ENCODE measurements at regions not wholly inside any gene's neighbourhood (a gene's known extent, or its start where the extent isn't known, plus 50 kb on each side); places are given as distances from the start of the nearest gene placed in this dataset.

- no peak for DNase-seq
These were observed 394.0 kb downstream of the ZNF521 start for GRCh38 chr18:24958001-24958400.

- no peak for DNase-seq
These were observed 392.9 kb downstream of the ZNF521 start for GRCh38 chr18:24959051-24959476.

GRCh38 chr18:24964216-24964615 lies 387.8 kb downstream of the ZNF521 start:
- no peak for DNase-seq

DNA sequence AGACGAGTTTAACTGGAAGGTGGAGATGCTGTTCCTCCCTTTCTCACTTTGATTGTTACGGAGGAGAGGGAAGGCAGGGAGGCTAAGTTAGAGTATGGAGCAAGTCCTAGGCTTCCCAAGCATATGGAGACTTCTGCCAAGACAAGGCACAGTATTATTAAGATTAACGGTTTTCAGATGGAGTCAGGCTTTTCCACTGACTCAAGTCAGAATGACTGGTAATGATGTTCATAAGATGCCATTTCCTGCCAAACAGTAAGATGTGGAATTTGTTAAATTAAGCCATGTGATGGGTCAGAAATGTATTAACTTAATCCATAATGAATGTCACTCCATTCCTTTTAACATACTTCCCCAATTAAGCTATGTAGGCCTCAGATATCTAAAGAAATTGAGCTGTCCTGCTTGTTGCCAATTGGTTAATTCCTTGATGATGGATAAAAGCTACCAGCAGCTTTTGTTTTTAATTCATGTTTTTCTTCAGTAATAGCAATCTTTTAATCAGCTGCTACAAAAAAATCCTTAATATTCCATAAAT lies 383.7 kb downstream of the ZNF521 start:
- no peak for DNase-seq

DNA sequence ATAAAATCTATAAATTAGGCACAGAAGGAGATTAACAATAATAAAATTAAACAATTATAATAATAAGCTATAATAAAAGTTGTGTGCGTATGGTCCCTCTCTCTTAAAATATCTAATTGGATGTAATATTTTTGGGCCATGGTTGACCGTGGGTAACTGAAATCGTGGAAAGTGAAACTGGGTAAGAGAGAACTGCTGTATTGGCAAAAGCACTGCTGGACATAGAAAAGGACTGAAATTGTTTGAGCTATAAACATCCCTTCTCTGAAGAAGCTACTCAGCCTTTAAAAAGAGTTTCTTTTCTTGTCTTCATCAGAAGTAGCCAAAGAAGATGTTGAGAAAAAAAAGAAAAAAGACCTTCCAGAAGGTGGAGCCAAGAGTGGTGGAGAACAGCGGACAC lies 379.4 kb downstream of the ZNF521 start:
- no peak for DNase-seq

DNA sequence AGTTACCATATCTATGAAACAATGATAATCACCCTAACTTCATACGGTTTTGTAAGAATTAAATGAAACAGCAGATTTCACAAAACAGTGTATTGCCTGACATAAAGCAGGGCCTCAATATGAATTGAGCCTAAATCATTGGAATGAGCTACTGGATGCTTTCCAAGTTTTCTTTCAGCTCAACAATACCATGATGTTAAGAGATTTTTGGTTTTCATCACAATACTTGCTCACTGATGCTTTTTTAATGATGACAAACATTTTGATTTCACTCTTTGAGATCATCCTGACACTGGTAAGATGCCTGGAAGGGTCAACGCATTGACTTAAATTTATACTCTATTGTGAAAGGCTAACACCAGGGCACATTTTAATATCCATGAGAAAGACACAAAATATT lies 377.5 kb downstream of the ZNF521 start:
- DNase-seq, result no peak

DNA sequence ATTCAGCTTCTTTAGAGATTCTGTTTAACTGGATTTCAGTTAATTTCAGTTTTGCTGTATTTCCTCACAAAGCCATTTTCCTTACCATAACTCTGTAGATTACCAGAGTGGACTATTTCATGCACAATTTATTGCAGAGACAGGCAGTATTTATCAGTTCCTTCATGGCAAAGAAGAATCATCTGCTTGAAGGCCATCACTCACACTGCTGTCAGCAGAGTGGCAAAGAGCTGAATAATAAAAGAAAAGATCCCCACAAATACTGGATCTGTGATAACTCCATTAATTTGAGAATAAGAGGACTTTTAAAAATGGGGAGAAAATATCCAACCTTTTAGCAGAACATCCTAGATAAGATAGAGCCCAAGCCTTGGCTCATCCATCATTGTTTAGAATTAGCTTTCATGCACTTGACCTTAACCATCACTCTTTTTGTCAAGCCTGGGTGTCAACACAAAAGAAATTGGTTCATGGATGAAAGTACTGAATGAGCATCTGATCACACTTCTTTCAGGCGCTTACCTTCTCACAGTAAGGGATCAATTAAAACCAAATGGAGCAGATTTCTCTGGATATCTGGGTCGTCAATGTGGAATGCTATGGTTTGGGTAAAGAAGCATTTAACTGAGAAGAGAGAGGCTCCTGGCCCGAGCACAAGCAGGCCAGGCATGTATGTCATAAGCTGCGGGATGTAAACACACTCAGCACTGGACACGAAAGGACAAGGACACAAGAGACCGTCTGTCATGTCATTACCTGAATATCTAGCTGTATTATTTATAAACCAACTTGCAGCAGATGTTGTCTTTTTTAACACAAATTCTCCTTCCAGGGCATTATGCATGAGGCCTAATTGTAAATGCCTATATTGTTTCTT lies 376.2 kb downstream of the ZNF521 start:
- no peak for DNase-seq

DNA sequence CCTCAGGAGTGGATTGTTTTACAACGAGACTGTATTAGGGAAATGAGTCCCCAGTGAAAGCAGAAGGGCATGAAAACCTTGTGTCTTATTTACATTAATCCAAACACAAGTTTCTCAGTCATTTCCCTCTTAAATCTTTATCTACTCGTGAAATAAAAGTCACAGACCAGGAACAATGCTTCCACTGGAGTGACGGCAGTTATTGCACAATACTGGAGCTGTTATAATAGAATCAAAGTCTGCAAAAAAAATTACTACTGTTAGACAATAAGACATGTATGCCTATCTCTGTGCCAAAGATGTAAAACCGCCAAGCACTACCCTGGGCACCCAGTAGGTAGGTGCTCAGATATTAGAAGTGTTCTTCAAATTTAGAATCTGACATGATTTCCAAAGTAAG lies 375.5 kb downstream of the ZNF521 start:
- no peak for DNase-seq

GRCh38 chr18:24979235-24979634 lies 372.7 kb downstream of the ZNF521 start:
- DNase-seq, result no peak

GRCh38 chr18:24982831-24983230 lies 369.1 kb downstream of the ZNF521 start:
- DNase-seq, result no peak

DNA sequence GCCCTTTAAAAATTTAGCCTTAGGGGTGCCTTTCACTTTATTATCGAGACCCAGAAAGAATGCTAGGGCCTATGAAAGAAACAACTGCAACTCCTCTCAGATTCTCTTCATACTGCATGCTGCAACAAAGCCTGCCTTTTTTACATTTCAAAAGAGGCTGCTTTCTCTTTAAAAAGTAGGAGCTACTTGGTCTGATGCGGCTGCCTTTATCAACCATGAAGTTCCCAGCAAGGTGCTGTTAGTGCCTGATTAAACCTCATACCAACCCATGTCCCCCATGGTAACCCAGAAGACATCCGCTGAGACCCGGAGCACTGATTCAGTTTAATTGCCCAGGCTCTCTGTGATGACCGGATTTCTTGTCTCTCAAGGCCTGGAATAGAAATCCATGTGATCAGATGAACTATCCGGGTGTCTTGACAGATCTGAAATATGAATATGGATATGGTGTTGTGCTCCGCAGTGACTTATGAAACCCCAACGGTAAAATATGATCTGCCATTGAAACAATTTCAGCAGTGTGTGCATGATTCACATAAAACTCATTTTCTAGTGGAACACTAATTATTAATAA lies 368.3 kb downstream of the ZNF521 start:
- no peak for DNase-seq

DNA sequence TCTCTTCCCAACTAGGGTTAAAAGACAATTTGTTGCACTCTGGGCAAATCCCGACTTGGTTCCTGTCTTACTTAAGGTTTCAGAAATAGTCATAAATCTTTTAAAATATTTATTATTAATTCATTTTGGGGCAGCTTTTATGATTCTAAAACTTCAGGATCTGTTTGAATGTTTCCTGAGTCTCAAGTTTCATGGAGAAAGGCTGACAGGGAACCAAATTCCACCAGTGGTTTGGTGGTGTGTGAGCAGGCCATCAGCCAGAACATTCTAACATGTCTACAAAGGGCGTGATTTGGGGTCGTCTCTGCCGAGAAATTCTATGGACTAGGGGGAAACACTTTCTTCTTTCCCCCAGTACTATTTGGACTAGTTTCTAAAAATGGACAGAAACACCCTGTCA lies 366.4 kb downstream of the ZNF521 start:
- DNase-seq, result no peak

DNA sequence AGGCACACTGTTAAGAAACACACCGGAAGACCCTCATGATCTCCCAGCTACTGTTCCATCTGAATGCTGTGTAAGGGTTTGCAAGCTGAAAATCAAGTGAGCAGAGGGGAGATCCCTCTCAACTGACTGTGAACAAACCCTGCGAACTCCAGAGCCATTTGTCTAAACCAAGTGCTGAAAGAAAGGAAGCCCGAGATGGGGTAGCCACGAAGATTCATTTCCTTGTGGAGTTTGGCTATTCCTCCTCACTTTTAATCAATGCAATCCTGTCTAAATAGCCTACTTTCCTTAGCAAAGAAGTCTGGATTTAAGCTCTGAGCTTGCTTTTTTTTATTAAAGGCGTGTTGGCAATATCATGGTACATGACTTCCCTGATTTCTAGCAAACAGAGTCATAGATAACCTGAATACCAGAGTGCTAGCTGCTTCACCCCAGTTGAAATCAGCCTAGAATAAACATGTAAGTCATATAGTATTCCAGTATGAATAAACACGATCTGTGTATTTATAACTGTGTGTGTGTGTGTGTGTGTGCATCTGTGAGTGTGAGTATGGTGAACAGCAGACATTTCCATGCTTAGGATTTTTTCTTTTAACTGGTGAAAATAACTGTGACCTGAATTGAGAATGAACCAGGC lies 365.2 kb downstream of the ZNF521 start:
- DNase-seq, result no peak

DNA sequence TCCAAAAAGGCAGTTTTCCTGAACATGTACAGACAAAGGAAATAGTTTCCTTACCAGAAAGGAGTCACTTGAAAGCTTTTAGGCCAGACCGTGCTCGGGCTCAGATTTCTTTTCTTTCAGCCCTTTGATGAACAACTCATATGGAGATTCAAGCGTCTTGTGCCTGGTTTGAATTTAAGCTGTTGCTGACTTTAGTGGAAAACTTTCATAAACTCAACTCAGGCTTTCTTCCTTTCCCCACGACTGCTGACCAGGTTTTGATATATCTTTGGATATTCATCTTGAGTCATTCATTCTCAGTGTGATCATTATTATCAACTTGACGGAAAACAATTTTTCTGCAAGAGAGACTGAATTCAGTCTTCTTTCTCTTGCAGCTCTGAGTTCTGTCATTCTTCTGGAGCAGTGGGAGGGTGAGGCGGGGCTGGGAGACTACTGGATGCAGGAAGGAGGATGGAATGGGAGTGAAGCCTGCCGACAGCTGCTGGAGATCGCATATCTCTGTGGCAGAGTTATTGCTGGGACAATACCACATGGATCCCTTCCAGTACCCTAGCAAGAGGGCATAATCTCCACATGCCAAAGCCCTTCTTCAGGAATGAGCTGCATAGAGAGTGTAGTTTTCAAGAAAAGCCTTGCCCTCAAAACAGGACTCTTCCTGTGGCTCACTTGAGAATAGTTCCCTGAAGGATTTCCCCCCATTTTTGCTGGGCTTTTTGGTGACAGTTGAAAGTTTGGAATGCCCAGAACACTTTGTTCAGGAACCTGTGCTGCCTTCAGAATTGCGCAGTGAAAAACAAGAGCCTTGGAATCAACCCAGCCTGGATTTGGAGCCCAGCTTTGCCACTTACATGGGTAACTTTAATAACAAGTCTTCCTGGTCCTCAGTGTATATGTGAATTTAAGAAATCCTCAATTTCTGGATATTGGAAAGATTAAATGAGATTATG lies 364.4 kb downstream of the ZNF521 start:
- DNase-seq, result no peak

- no peak for DNase-seq
These were observed 363.6 kb downstream of the ZNF521 start for GRCh38 chr18:24988253-24988840.

DNA sequence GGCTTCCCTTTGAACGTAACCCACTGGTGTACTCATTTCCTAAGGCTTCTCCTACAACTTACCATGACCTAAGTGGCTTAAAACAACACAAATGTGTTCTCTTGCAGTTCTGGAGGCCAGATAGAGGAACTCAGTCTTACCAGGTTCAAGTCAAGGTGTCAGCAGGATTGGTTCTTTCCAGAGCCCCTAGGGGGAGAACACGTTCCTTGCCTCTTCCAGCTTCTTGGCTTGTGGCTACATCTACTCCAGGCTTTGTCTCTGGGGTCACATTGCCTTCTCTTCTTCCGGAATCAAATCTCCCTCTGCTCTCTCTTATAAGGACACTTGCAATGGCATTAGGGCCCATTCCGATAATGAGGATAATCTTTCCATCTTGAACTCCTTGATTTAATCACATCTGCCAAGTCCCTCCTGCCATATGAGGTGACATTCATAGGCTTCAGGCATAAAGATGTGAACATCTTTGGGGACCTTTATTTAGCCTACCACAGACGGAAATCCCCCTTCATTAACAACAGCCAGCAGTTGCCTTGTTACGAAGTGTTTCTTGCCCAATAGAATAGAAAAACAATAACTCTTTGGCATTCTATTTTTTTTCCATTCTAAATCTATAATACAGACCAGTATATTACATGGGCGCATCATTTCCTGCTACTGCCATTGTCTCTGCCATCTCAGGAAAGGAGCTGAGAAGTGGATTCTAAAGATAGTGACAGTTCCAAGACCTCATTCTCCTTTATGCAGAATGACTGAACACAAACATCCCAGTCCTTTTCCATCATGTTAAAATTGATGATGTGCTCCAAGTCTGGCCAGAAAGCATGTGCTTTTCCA lies 362.0 kb downstream of the ZNF521 start:
- no peak for DNase-seq

DNA sequence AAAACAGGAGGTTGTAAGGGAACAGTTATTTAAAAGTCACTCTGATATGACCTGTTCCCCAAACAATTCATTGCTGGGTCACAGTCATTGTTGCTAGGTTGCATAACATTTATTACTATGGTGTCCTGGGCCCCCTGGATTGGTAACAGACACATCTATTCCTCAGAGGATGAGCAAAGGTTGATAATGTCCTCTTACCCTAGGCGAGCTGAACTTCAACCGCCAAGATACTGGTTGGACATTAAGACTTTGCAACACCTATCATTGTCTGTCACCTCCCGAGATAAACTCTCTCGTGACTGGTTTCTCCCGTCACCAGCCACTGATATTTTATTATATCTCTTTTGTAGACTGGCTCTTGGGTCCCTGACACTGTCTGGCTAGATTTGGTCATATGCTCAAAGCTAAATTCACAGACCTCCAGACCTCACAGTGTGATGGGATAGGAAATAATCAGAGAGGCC lies 361.3 kb downstream of the ZNF521 start:
- DNase-seq, result no peak

GRCh38 chr18:24991141-24992060 lies 360.6 kb downstream of the ZNF521 start:
- no peak for DNase-seq

GRCh38 chr18:24992491-24992890 lies 359.5 kb downstream of the ZNF521 start:
- DNase-seq, result no peak

- DNase-seq, result no peak
These were observed 358.3 kb downstream of the ZNF521 start for GRCh38 chr18:24993628-24994027.

Measured in activated CD4-positive, alpha-beta T cell treated with anti-CD3 and anti-CD28 coated beads, Interleukin-10, Interleukin-2, amounts not matched to agents 100 ng/mL and 50 ng/mL, durations not matched to agents 16 hours and 8 hours (primary cell).